ENCODE measurements at regions not wholly inside any gene's neighbourhood (a gene's known extent, or its start where the extent isn't known, plus 50 kb on each side); places are given as distances from the start of the nearest gene placed in this dataset.

- DNase-seq, result no peak
- Histone ChIP-seq H3K27me3 (ENCODE audit: control insufficient read depth, insufficient read depth, low read length) (no peaks in the 10 kb centered on the region), H3K9ac (ENCODE audit: low read length in 3 of 3) (no peak overlapping the region), H3K36me3 (ENCODE audit: control insufficient read depth in 2 of 3, insufficient read depth in 3 of 3, low read length in 3 of 3) (no peaks in the 10 kb centered on the region), H3K4me1 (ENCODE audit: control insufficient read depth in 2 of 3, insufficient read depth in 2 of 3, low read depth in 1 of 3, low read length in 3 of 3) (peaks cover 0 to 2% (median 0%) of the 10 kb centered on the region in 3 donors), H3K27ac (ENCODE audit: low read depth in 2 of 2, low read length in 2 of 2) (no peak overlapping the region), H3K4me3 (ENCODE audit: low read length in 3 of 3) (no peak overlapping the region), H3K9me3 (ENCODE audit: control insufficient read depth in 2 of 3, insufficient read depth in 1 of 3, low read length in 3 of 3) (no peaks in the 10 kb centered on the region)
- intact Hi-C loops (cut with DNase I), result no loop called here
- TF ChIP-seq, protein P1, sequence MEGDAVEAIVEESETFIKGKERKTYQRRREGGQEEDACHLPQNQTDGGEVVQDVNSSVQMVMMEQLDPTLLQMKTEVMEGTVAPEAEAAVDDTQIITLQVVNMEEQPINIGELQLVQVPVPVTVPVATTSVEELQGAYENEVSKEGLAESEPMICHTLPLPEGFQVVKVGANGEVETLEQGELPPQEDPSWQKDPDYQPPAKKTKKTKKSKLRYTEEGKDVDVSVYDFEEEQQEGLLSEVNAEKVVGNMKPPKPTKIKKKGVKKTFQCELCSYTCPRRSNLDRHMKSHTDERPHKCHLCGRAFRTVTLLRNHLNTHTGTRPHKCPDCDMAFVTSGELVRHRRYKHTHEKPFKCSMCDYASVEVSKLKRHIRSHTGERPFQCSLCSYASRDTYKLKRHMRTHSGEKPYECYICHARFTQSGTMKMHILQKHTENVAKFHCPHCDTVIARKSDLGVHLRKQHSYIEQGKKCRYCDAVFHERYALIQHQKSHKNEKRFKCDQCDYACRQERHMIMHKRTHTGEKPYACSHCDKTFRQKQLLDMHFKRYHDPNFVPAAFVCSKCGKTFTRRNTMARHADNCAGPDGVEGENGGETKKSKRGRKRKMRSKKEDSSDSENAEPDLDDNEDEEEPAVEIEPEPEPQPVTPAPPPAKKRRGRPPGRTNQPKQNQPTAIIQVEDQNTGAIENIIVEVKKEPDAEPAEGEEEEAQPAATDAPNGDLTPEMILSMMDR (IDR thresholded peaks at IDR 0.05; ENCODE audit: borderline replicate concordance, extremely low read depth, insufficient read depth), result no peak
- no peak for FAIRE-seq
Observed at GRCh38 chr3:117630469-117630868, 920.9 kb downstream of the TUSC7 start.

DNA sequence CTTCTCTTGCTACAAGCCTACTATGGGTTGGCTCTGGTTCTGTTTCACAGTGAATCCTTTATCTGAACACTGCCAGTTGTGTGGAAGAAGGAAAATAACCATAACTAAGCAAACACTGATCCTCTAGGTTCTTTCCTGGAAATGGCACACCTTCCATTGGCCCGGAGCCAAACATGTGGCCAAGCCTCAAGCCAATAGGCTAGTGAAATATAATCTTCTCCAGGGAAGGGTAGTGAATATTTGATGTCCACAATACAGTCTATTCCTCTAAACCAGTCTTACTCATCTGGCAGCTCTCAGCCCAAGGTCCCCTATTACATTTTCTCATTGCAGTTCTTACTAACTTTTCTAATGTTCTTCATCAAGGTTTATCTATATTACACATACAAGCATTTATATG, 921.3 kb downstream of the TUSC7 start:
- no peak overlapping the region for H3K9ac ChIP-seq (ENCODE audit: low read length in 3 of 3)
- FAIRE-seq (no peak), DNase-seq (no peak)
- no peak overlapping the region for H3K27ac ChIP-seq (ENCODE audit: low read depth in 2 of 2, low read length in 2 of 2)
- H3K27me3 ChIP-seq (ENCODE audit: control insufficient read depth, insufficient read depth, low read length), result no peaks in the 10 kb centered on the region
- TF ChIP-seq, protein P1 (IDR thresholded peaks at IDR 0.05; ENCODE audit: borderline replicate concordance, extremely low read depth, insufficient read depth), result no peak
- H3K4me1 ChIP-seq (ENCODE audit: control insufficient read depth in 2 of 3, insufficient read depth in 2 of 3, low read depth in 1 of 3, low read length in 3 of 3), result peaks cover 0 to 2% (median 0%) of the 10 kb centered on the region in 3 donors
- H3K4me3 ChIP-seq (ENCODE audit: low read length in 3 of 3), result no peak overlapping the region
- H3K9me3 ChIP-seq (ENCODE audit: control insufficient read depth in 2 of 3, insufficient read depth in 1 of 3, low read length in 3 of 3), result no peaks in the 10 kb centered on the region
- no peaks in the 10 kb centered on the region for H3K36me3 ChIP-seq (ENCODE audit: control insufficient read depth in 2 of 3, insufficient read depth in 3 of 3, low read length in 3 of 3)
- intact Hi-C loops (cut with DNase I), result no loop called here

GRCh38 chr3:117631781-117632180, 922.2 kb downstream of the TUSC7 start:
- intact Hi-C loops (cut with DNase I), result no loop called here

More at GRCh38 chr3:117631781-117632180, 922.2 kb downstream of the TUSC7 start:
- Histone ChIP-seq H3K4me1 (ENCODE audit: control insufficient read depth in 2 of 3, insufficient read depth in 2 of 3, low read depth in 1 of 3, low read length in 3 of 3) (peaks cover 0 to 2% (median 0%) of the 10 kb centered on the region in 3 donors), H3K27me3 (ENCODE audit: control insufficient read depth, insufficient read depth, low read length) (no peaks in the 10 kb centered on the region), H3K36me3 (ENCODE audit: control insufficient read depth in 2 of 3, insufficient read depth in 3 of 3, low read length in 3 of 3) (no peaks in the 10 kb centered on the region), H3K9me3 (ENCODE audit: control insufficient read depth in 2 of 3, insufficient read depth in 1 of 3, low read length in 3 of 3) (no peaks in the 10 kb centered on the region), H3K9ac (ENCODE audit: low read length in 3 of 3) (no peak overlapping the region), H3K4me3 (ENCODE audit: low read length in 3 of 3) (no peak overlapping the region), H3K27ac (ENCODE audit: low read depth in 2 of 2, low read length in 2 of 2) (no peak overlapping the region)
- FAIRE-seq, result no peak
- no peak for DNase-seq
- TF ChIP-seq, protein P1 (IDR thresholded peaks at IDR 0.05; ENCODE audit: borderline replicate concordance, extremely low read depth, insufficient read depth), result no peak

All from kidney (tissue), 13 donors.